Gastroesophageal sphincter (tissue), 4 donors: ENCODE measurements at regions not wholly inside any gene's neighbourhood (a gene's known extent, or its start where the extent isn't known, plus 50 kb on each side); places are given as distances from the start of the nearest gene placed in this dataset.
"Not testable (repeated sequence)": the region's sequence is repeated elsewhere in the genome, so short reads cannot be mapped to it uniquely, and the experiment has no call there.

Experiments
- ATAC-seq: fragments of 150-250 bp; one replicate; pipeline ENCODE4 v1.9.1; 2016; ENCODE audit warnings: mild to moderate bottlenecking, moderate library complexity
- H3K27ac ChIP-seq, 4 donors: fragments of 200-600 bp; sonication (generic) in 3 of 4; 1 replicate in 3 of 4; 2 replicates in 1 of 4; pipeline ENCODE4 v1.5.1; 2016 to 2019
- H3K27me3 ChIP-seq: fragments of 200-600 bp; sonication (generic); one replicate; pipeline ENCODE4 v1.5.1; 2019
- H3K36me3 ChIP-seq, 2 donors: fragments of 200-600 bp; sonication (generic); one replicate each; pipeline ENCODE4 v1.5.1; 2019; ENCODE audit warnings: control low read depth in 1 of 2
- H3K4me1 ChIP-seq, 3 donors: fragments of 200-600 bp; sonication (generic); 1 replicate in 2 of 3; 2 replicates in 1 of 3; pipeline ENCODE4 v1.5.1; 2016 to 2019; ENCODE audit warnings: control low read depth in 2 of 3
- H3K4me3 ChIP-seq, 2 donors: fragments of 200-600 bp; sonication (generic); one replicate each; pipeline ENCODE4 v1.5.1; 2019; ENCODE audit warnings: mild to moderate bottlenecking in 1 of 2, moderate library complexity in 1 of 2
- H3K9me3 ChIP-seq, 3 donors: fragments of 200-600 bp; sonication (generic); one replicate each; pipeline ENCODE4 v1.5.1; 2017 to 2019; ENCODE audit warnings: control low read depth in 2 of 3
- EP300 ChIP-seq: sonication (generic); formaldehyde crosslinking; IDR thresholded peaks from one replicate; pipeline ENCODE4 v1.6.1; 2017; ENCODE audit warnings: antibody characterized with exemption, mild to moderate bottlenecking
- POLR2A ChIP-seq, 2 donors: fragments of 450-650 bp; IDR thresholded peaks; one replicate each; pipeline ENCODE4 v1.6.1; 2017; ENCODE audit warnings: antibody characterized with exemption in 2 of 2, mild to moderate bottlenecking in 2 of 2, moderate library complexity in 1 of 2
- POLR2AphosphoS5 ChIP-seq: sonication (generic); formaldehyde crosslinking; IDR thresholded peaks from one replicate; pipeline ENCODE4 v1.6.1; 2017; ENCODE audit warnings: antibody characterized with exemption
- WGBS, 2 donors: methylation state at CpG; one replicate each; pipeline ENCODE4 v1.1.5; 2018; ENCODE audit warnings: low coverage in 1 of 2; 5-methylcytosine and 5-hydroxymethylcytosine counted together
- TF ChIP-seq, protein P1 (sequence below), 4 experiments: fragments of 200-600 bp in 2 of 4; fragments of 450-650 bp in 2 of 4; sonication (generic) in 1 of 4; IDR thresholded peaks; one replicate each; pipeline ENCODE4 v1.5.1; 2017 to 2019; ENCODE audit warnings: antibody characterized with exemption in 4 of 4, mild to moderate bottlenecking in 2 of 4, moderate library complexity in 2 of 4

DNA sequence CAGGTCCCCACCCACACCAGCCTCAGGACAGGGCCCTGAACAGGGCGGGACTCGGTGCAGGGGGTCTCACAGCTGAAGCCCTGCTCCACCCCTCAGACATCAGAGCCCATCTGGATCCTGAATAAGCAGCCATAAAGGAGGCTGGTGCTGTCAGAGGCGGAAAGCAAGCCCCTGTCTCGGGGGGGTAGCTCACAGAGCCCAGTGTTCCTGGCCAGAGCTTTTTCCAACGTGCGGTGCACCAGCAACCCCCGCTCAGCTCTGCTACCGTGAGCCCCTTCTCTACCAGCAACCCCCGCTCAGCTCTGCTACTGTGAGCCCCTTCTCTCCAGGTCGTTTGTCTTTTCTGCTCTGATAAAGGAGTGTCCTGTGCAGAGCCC lies 136.5 kb upstream of the SFSWAP start:
- 13% methylated on average over 4 of the region's 10 CpGs; no CpG with 5 or more reads in 1 of the 2 donors for WGBS, 2 donors
- TF ChIP-seq, protein P1, sequence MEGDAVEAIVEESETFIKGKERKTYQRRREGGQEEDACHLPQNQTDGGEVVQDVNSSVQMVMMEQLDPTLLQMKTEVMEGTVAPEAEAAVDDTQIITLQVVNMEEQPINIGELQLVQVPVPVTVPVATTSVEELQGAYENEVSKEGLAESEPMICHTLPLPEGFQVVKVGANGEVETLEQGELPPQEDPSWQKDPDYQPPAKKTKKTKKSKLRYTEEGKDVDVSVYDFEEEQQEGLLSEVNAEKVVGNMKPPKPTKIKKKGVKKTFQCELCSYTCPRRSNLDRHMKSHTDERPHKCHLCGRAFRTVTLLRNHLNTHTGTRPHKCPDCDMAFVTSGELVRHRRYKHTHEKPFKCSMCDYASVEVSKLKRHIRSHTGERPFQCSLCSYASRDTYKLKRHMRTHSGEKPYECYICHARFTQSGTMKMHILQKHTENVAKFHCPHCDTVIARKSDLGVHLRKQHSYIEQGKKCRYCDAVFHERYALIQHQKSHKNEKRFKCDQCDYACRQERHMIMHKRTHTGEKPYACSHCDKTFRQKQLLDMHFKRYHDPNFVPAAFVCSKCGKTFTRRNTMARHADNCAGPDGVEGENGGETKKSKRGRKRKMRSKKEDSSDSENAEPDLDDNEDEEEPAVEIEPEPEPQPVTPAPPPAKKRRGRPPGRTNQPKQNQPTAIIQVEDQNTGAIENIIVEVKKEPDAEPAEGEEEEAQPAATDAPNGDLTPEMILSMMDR (IDR thresholded peaks at IDR 0.05): no peak
- Histone ChIP-seq H3K36me3 (no peaks in the 10 kb centered on the region), H3K4me1 (peaks cover 0 to 17% (median 0%) of the 10 kb centered on the region in 3 donors), H3K27me3 (peaks cover 91% of the 10 kb centered on the region), H3K9me3 (no peaks in the 10 kb centered on the region), H3K27ac (no peak overlapping the region), H3K4me3 (no peak overlapping the region)
- ATAC-seq: no peak

DNA sequence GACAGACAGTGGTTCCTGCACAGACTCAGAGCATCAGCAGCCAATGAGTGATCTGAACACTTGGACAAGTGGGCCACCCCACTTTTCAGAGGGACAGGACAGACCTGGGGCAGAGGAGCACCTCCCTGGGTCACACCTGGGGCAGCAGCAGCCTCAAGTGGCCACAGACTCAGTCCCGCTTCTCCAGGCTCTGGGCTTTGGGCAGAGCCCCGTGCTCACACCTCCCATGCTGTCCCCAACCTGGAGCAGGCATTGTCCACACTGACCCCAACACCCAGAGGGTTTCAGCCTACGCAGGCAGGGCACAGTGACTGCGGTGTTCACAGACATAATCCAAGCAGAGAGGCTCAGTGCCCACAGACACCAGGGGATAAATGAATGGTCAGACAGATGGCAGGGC lies 135.5 kb upstream of the SFSWAP start:
- no peak for ATAC-seq
- Histone ChIP-seq H3K9me3 (no peaks in the 10 kb centered on the region), H3K4me1 (peaks cover 0 to 17% (median 0%) of the 10 kb centered on the region in 3 donors), H3K27ac (no peak overlapping the region), H3K36me3 (no peaks in the 10 kb centered on the region), H3K4me3 (no peak overlapping the region), H3K27me3 (peaks cover 84% of the 10 kb centered on the region)
- TF ChIP-seq POLR2A (IDR thresholded peaks at IDR 0.05) (no peak), EP300 (no peak), POLR2AphosphoS5 (no peak)
- TF ChIP-seq, protein P1 (IDR thresholded peaks at IDR 0.05): no peak
- WGBS, 2 donors: no CpG with 5 or more reads among the region's 4 CpGs

DNA sequence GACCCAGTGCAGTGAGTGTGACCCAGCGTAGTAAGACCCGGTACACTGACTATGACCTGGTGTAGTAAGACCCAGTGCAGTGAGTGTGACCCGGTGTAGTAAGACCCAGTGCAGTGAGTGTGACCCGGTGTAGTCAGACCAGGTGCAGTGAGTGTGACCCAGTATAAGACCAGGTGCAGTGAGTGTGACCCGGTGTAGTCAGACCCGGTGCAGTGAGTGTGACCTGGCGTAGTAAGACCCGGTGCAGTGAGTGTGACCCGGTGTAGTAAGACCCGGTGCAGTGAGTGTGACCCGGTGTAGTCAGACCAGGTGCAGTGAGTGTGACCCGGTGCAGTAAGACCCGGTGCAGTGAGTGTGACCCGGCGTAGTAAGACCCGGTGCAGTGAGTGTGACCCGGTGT lies 134.2 kb upstream of the SFSWAP start:
- peaks cover 0 to 17% (median 0%) of the 10 kb centered on the region in 3 donors for H3K4me1 ChIP-seq
- not testable (repeated sequence) for ATAC-seq, H3K9me3 ChIP-seq, H3K4me3 ChIP-seq, H3K27ac ChIP-seq, H3K36me3 ChIP-seq
- H3K27me3 ChIP-seq: peaks cover 73% of the 10 kb centered on the region
- WGBS, 2 donors: 71 to 100% methylated on average over 3 to 9 of the region's 17 CpGs

DNA sequence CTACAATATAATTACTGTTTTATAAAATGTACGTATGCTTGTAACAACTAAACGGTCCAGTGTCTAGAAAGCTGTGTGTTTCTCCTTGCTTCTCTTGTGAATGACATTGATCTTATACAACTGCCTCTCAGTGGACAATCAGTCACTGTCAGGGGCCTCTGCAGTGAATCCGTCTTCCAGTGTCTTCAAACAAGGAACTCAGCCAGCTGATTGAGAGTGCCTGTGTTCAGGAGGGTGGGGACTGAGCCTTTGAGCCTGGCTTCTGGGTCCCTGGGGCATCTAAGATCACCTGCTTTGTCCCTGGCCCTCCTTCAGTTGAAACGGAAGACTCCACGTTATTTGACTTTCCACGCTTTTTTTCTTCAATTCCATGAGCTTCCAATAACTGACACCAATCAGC lies 133.1 kb upstream of the SFSWAP start:
- Histone ChIP-seq H3K4me1 (peaks cover 0 to 17% (median 0%) of the 10 kb centered on the region in 3 donors), H3K4me3 (no peak overlapping the region), H3K27me3 (peaks cover 70% of the 10 kb centered on the region), H3K36me3 (no peaks in the 10 kb centered on the region), H3K9me3 (no peaks in the 10 kb centered on the region), H3K27ac (no peak overlapping the region)
- WGBS, 2 donors: 33 to 47% methylated on average over 6 of the region's 6 CpGs
- ATAC-seq: no peak
- TF ChIP-seq, protein P1 (IDR thresholded peaks at IDR 0.05): no peak
- no peak for TF ChIP-seq POLR2AphosphoS5
- no peak for TF ChIP-seq EP300
- no peak for TF ChIP-seq POLR2A (IDR thresholded peaks at IDR 0.05)

DNA sequence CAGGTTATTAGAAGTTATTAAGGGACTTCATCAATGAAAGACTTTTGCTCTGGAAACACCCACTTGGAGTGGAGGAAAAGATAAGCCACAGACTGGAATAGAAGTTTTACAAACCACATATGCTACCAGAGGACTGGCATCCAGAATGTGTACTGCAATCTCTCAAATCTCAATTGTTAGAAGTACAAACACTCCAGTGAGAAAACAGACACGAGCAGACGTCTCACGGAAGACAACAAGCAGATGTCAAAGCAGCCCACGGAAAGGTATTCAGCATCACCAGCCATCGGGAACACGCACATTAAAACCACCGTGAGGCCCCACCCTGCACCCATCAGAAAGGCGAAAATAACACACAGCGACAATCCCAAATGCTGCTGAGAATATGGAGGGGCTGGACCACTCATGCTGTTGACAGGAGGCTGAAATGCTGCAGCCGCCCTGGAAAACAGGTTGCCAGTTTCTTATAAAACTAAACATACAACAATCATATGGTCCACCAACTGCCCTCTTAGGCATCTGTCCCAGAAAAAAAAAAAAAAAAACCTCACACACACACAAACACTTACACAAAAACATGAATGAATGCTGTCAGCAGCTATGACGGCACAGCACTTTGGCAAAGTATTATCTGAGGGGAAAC lies 131.9 kb upstream of the SFSWAP start:
- Histone ChIP-seq H3K27me3 (peaks cover 62% of the 10 kb centered on the region), H3K4me1 (peaks cover 0 to 12% (median 0%) of the 10 kb centered on the region in 3 donors), H3K27ac (no peak overlapping the region), H3K36me3 (no peaks in the 10 kb centered on the region), H3K9me3 (no peaks in the 10 kb centered on the region), H3K4me3 (no peak overlapping the region)
- no peak for ATAC-seq
- WGBS, 2 donors: 29% methylated on average over 9 of the region's 11 CpGs; no CpG with 5 or more reads in 1 of the 2 donors
- TF ChIP-seq POLR2AphosphoS5: no peak
- TF ChIP-seq EP300: no peak
- TF ChIP-seq, protein P1 (IDR thresholded peaks at IDR 0.05): no peak
- TF ChIP-seq POLR2A (IDR thresholded peaks at IDR 0.05): no peak
